Hepatocyte (in vitro differentiated cells): ENCODE measurements at regions not wholly inside any gene's neighbourhood (a gene's known extent, or its start where the extent isn't known, plus 50 kb on each side); places are given as distances from the start of the nearest gene placed in this dataset.

Experiments
- CTCF ChIP-seq: fragments of 200-600 bp; sonication (generic); IDR thresholded peaks from 2 replicates; pipeline ENCODE4 v1.5.1; 2016; ENCODE audit warnings: antibody characterized with exemption, mild to moderate bottlenecking; ENCODE audit not compliant: poor library complexity
- EZH2phosphoT487 ChIP-seq: fragments of 200-600 bp; sonication (generic); IDR thresholded peaks from one replicate; pipeline ENCODE4 v1.6.1; 2018; ENCODE audit warnings: antibody characterized with exemption, mild to moderate bottlenecking, low read depth, moderate library complexity; ENCODE audit not compliant: unreplicated experiment, severe bottlenecking

GRCh38 chr6:144731229-144731628 lies 446.1 kb downstream of the UTRN start:
- no peak for TF ChIP-seq CTCF
- no peak for TF ChIP-seq EZH2phosphoT487
